H1 (cell line): ENCODE measurements at regions not wholly inside any gene's neighbourhood (a gene's known extent, or its start where the extent isn't known, plus 50 kb on each side); places are given as distances from the start of the nearest gene placed in this dataset.
"Not testable (repeated sequence)": the region's sequence is repeated elsewhere in the genome, so short reads cannot be mapped to it uniquely, and the experiment has no call there.

Experiments used
- CTCF ChIA-PET: fragments of 300-600 bp; sonication (Branson Sonifier 250); formaldehyde crosslinking; loops from one replicate; lab custom pipeline; 2021; ENCODE audit not compliant: partially characterized antibody; lab: Charles Lee
- POLR2A ChIA-PET: fragments of 300-600 bp; sonication (Branson Sonifier 250); formaldehyde crosslinking; loops from one replicate; lab custom pipeline; 2021; ENCODE audit warnings: inconsistent platforms; ENCODE audit not compliant: partially characterized antibody; lab: Charles Lee
- DNase-seq, 2 experiments: peaks; one replicate each; pipeline versions ENCODE4 v3.0.0 to v3.0.0-alpha.2; 2010 to 2022; ENCODE audit warnings: low spot score in 2 of 2, low read depth in 1 of 2, mixed read lengths in 1 of 2
- FAIRE-seq: peaks from 2 replicates; lab custom pipeline; 2011; peaks lifted over from hg19 to GRCh38; lab: Jason Lieb, UNC
- H2AFZ ChIP-seq: 2 replicates; pipeline ENCODE4 v1.8.1; 2012; ENCODE audit warnings: low read length, inconsistent platforms
- H2AK5ac ChIP-seq: 2 replicates; pipeline ENCODE4 v1.6.1; 2013; ENCODE audit warnings: low read depth, low read length
- H2BK120ac ChIP-seq: replicated peaks from 2 replicates; pipeline ENCODE3; 2013; ENCODE audit warnings: low read depth, low read length, inconsistent platforms
- H2BK12ac ChIP-seq: 2 replicates; pipeline ENCODE4 v1.6.1; 2013; ENCODE audit warnings: low read depth, low read length
- H2BK15ac ChIP-seq: 2 replicates; pipeline ENCODE4 v1.6.1; 2013; ENCODE audit warnings: low read length
- H2BK20ac ChIP-seq: 2 replicates; pipeline ENCODE4 v1.6.1; 2013; ENCODE audit warnings: low read length
- H2BK5ac ChIP-seq: 2 replicates; pipeline ENCODE4 v1.6.1; 2013; ENCODE audit warnings: low read depth, low read length
- H3K14ac ChIP-seq: 2 replicates; pipeline ENCODE4 v1.6.1; 2013; ENCODE audit warnings: inconsistent platforms; ENCODE audit not compliant: insufficient read length
- H3K18ac ChIP-seq: 2 replicates; pipeline ENCODE4 v1.6.1; 2013; ENCODE audit warnings: low read length; ENCODE audit errors: extremely low read depth
- H3K23ac ChIP-seq: 2 replicates; pipeline ENCODE4 v1.6.1; 2013; ENCODE audit warnings: inconsistent platforms; ENCODE audit not compliant: insufficient read length
- H3K23me2 ChIP-seq: 2 replicates; pipeline ENCODE4 v1.6.1; 2013; ENCODE audit warnings: low read depth, low read length
- H3K27ac ChIP-seq: 2 replicates; pipeline ENCODE4 v1.6.1; 2011; ENCODE audit warnings: low read depth, low read length, inconsistent platforms
- H3K27me3 ChIP-seq, 4 experiments: replicated peaks in 1 of 4; 1 replicate in 1 of 4; 2 replicates in 3 of 4; pipeline versions ENCODE4 v1.6.1 to v1.8.1; 2011 to 2013; ENCODE audit warnings: low read length in 3 of 4, mild to moderate bottlenecking in 3 of 4, inconsistent platforms in 2 of 4, mixed read lengths in 2 of 4, moderate library complexity in 1 of 4; ENCODE audit not compliant: control insufficient read depth in 3 of 4, insufficient read depth in 3 of 4; ENCODE audit errors: extremely low read depth in 1 of 4
- H3K36me3 ChIP-seq, 4 experiments: 2 replicates each; pipeline versions ENCODE4 v1.6.1 to v1.8.1; 2011 to 2013; ENCODE audit warnings: mild to moderate bottlenecking in 4 of 4, low read length in 3 of 4, moderate library complexity in 2 of 4, control low read depth in 1 of 4, inconsistent platforms in 1 of 4; ENCODE audit not compliant: insufficient read depth in 4 of 4, control insufficient read depth in 2 of 4
- H3K4ac ChIP-seq: replicated peaks from 2 replicates; pipeline ENCODE3; 2013; ENCODE audit warnings: low read length, low read depth, mixed read lengths, inconsistent platforms; ENCODE audit not compliant: insufficient read length
- H3K4me1 ChIP-seq, 4 experiments: replicated peaks in 1 of 4; 1 replicate in 1 of 4; 2 replicates in 3 of 4; pipeline versions ENCODE4 v1.6.1 to v1.8.1; 2011 to 2013; ENCODE audit warnings: low read length in 3 of 4, inconsistent platforms in 2 of 4, mixed read lengths in 1 of 4; ENCODE audit not compliant: insufficient read depth in 4 of 4, control insufficient read depth in 3 of 4
- H3K4me2 ChIP-seq, 2 experiments: 2 replicates each; pipeline versions ENCODE4 v1.6.1 to v1.8.1; 2011 to 2013; ENCODE audit warnings: low read depth in 2 of 2, low read length in 2 of 2, control low read depth in 1 of 2, inconsistent platforms in 1 of 2, mild to moderate bottlenecking in 1 of 2; ENCODE audit not compliant: insufficient read depth in 1 of 2
- H3K4me3 ChIP-seq, 4 experiments: fragments of 200-600, 300-600 bp in 1 of 4; sonication (generic), shearing (Covaris generic), sonication (Bioruptor Twin) in 1 of 4; 2 replicates each; pipeline versions ENCODE4 v1.5.1 to v1.8.1; 2011 to 2016; ENCODE audit warnings: low read length in 4 of 4, low read depth in 3 of 4, control low read depth in 2 of 4, inconsistent platforms in 2 of 4, mild to moderate bottlenecking in 2 of 4, mixed read lengths in 1 of 4, moderate library complexity in 1 of 4; ENCODE audit not compliant: insufficient read depth in 2 of 4; ENCODE audit errors: extremely low read depth in 1 of 4
- H3K56ac ChIP-seq: replicated peaks from 2 replicates; pipeline ENCODE3; 2013; ENCODE audit warnings: low read depth, mild to moderate bottlenecking, mixed read lengths, low read length, inconsistent platforms; ENCODE audit not compliant: insufficient read length
- H3K79me1 ChIP-seq: 2 replicates; pipeline ENCODE4 v1.6.1; 2013; ENCODE audit warnings: low read depth, low read length, control low read depth
- H3K79me2 ChIP-seq, 2 experiments: 2 replicates each; pipeline versions ENCODE4 v1.6.1 to v1.8.1; 2012 to 2013; ENCODE audit warnings: low read length in 2 of 2, mild to moderate bottlenecking in 2 of 2, inconsistent platforms in 1 of 2; ENCODE audit not compliant: insufficient read depth in 2 of 2, control insufficient read depth in 1 of 2
- H3K9ac ChIP-seq, 4 experiments: replicated peaks in 1 of 4; 1 replicate in 1 of 4; 2 replicates in 3 of 4; pipeline versions ENCODE4 v1.6.1 to v1.8.1; 2011 to 2013; ENCODE audit warnings: low read depth in 3 of 4, low read length in 3 of 4, control low read depth in 2 of 4, mild to moderate bottlenecking in 2 of 4, moderate library complexity in 2 of 4, inconsistent platforms in 1 of 4; ENCODE audit errors: extremely low read depth in 1 of 4
- H3K9me3 ChIP-seq, 2 experiments: 2 replicates each; pipeline versions ENCODE4 v1.6.1 to v1.8.1; 2012 to 2013; ENCODE audit warnings: mild to moderate bottlenecking in 2 of 2, moderate library complexity in 2 of 2, control low read depth in 1 of 2, inconsistent platforms in 1 of 2, low read depth in 1 of 2, low read length in 1 of 2, mixed read lengths in 1 of 2; ENCODE audit not compliant: insufficient read depth in 2 of 2
- H4K20me1 ChIP-seq, 2 experiments: replicated peaks in 1 of 2; 2 replicates each; pipeline versions ENCODE3 to v1.8.1; 2011 to 2013; ENCODE audit warnings: inconsistent platforms in 2 of 2, low read length in 2 of 2, mild to moderate bottlenecking in 1 of 2; ENCODE audit not compliant: insufficient read depth in 2 of 2, control insufficient read depth in 1 of 2
- H4K5ac ChIP-seq: 2 replicates; pipeline ENCODE4 v1.6.1; 2013; ENCODE audit warnings: low read length, low read depth, mixed read lengths, inconsistent platforms; ENCODE audit not compliant: insufficient read length
- H4K8ac ChIP-seq: 2 replicates; pipeline ENCODE4 v1.8.0; 2013; ENCODE audit warnings: mild to moderate bottlenecking, moderate library complexity, low read length, inconsistent platforms; ENCODE audit not compliant: insufficient read depth; ENCODE audit errors: extremely low read depth
- H4K91ac ChIP-seq: replicated peaks from 2 replicates; pipeline ENCODE3; 2013; ENCODE audit warnings: low read length, mixed read lengths, inconsistent platforms; ENCODE audit not compliant: insufficient read length
- WGBS, 2 experiments: shearing (Covaris generic) in 1 of 2; methylation state at CpG; one replicate each; pipeline versions ENCODE4 v1.1.6 to v1.1.7; 2013 to 2015; ENCODE audit warnings: low lambda C conversion rate in 2 of 2, mixed read lengths in 2 of 2, inconsistent platforms in 1 of 2, low coverage in 1 of 2, missing lambda C conversion rate in 1 of 2; ENCODE audit not compliant: insufficient replicate concordance in 2 of 2, insufficient coverage in 1 of 2, insufficient read length in 1 of 2; ENCODE audit errors: extremely low coverage in 1 of 2, missing lambda C conversion rate in 1 of 2; 5-methylcytosine and 5-hydroxymethylcytosine counted together

- H3K27ac ChIP-seq, result not testable (repeated sequence)
Measured at GRCh38 chr13:47685156-47685555, 315.9 kb downstream of the SUCLA2 start.

More at GRCh38 chr13:47685156-47685555, 315.9 kb downstream of the SUCLA2 start:
- H2BK5ac ChIP-seq, H3K14ac ChIP-seq, H3K18ac ChIP-seq, H4K5ac ChIP-seq, H2BK120ac ChIP-seq, H4K91ac ChIP-seq, H3K9ac ChIP-seq, H3K27me3 ChIP-seq, H3K23me2 ChIP-seq, H3K4ac ChIP-seq, H3K79me2 ChIP-seq, H2BK20ac ChIP-seq, H2BK15ac ChIP-seq, H3K79me1 ChIP-seq, H3K4me1 ChIP-seq, H3K4me3 ChIP-seq, H4K8ac ChIP-seq, H2AFZ ChIP-seq, H4K20me1 ChIP-seq, H3K4me2 ChIP-seq, H3K9me3 ChIP-seq, CTCF ChIA-PET, H2BK12ac ChIP-seq, FAIRE-seq, H3K56ac ChIP-seq, H3K36me3 ChIP-seq, POLR2A ChIA-PET, DNase-seq, H3K23ac ChIP-seq, H2AK5ac ChIP-seq: not testable (repeated sequence)
- WGBS, 2 experiments, result 95% methylated on average over 2 of the region's 2 CpGs; no CpG with 5 or more reads in 1 of the 2 experiments
